Osteocyte (in vitro differentiated cells): ENCODE measurements at regions not wholly inside any gene's neighbourhood (a gene's known extent, or its start where the extent isn't known, plus 50 kb on each side); places are given as distances from the start of the nearest gene placed in this dataset.

Source experiments
- DNase-seq: peaks from one replicate; pipeline ENCODE4 v3.0.0; 2021; ENCODE audit warnings: mixed read lengths; ENCODE audit not compliant: unreplicated experiment; ENCODE audit errors: extremely low spot score
- H3K27ac Mint-ChIP-seq: one replicate; pipeline ENCODE4 v1.8.0; 2021; ENCODE audit warnings: mild to moderate bottlenecking, mixed read lengths; ENCODE audit not compliant: unreplicated experiment
- H3K27me3 Mint-ChIP-seq: one replicate; pipeline ENCODE4 v1.8.0; 2021; ENCODE audit warnings: mixed read lengths; ENCODE audit not compliant: unreplicated experiment
- H3K36me3 Mint-ChIP-seq: one replicate; pipeline ENCODE4 v1.8.0; 2021; ENCODE audit warnings: mixed read lengths; ENCODE audit not compliant: unreplicated experiment
- H3K4me1 Mint-ChIP-seq: one replicate; pipeline ENCODE4 v1.8.0; 2021; ENCODE audit warnings: mixed read lengths; ENCODE audit not compliant: unreplicated experiment
- H3K4me3 Mint-ChIP-seq: one replicate; pipeline ENCODE4 v1.8.0; 2021; ENCODE audit warnings: mild to moderate bottlenecking, moderate library complexity, mixed read lengths; ENCODE audit not compliant: unreplicated experiment
- H3K9me3 Mint-ChIP-seq: one replicate; pipeline ENCODE4 v1.8.0; 2021; ENCODE audit warnings: mixed read lengths; ENCODE audit not compliant: unreplicated experiment
- CTCF ChIP-seq: fragments of 200-600 bp; sonication (generic); IDR thresholded peaks from 2 replicates; pipeline ENCODE4 v1.5.0; 2021; ENCODE audit warnings: antibody characterized with exemption, mild to moderate bottlenecking, moderate library complexity

- TF ChIP-seq CTCF: peak; percentile 64
- Mint-ChIP-seq H3K9me3 (no peaks in the 10 kb centered on the region), H3K36me3 (no peaks in the 10 kb centered on the region), H3K4me1 (peaks cover 34% of the 10 kb centered on the region), H3K27me3 (no peaks in the 10 kb centered on the region), H3K4me3 (no peak overlapping the region), H3K27ac (no peak overlapping the region)
- DNase-seq: no peak
Observed at GRCh38 chr13:85261757-85262346, 537.4 kb downstream of the SLITRK6 start.

- Mint-ChIP-seq H3K9me3 (no peaks in the 10 kb centered on the region), H3K27ac (no peak overlapping the region), H3K4me1 (peaks cover 28% of the 10 kb centered on the region), H3K36me3 (no peaks in the 10 kb centered on the region), H3K27me3 (no peaks in the 10 kb centered on the region), H3K4me3 (no peak overlapping the region)
- no peak for DNase-seq
- TF ChIP-seq CTCF: no peak
Observed at GRCh38 chr13:85260896-85261295, 538.3 kb downstream of the SLITRK6 start.

GRCh38 chr13:85255978-85256377 lies 543.2 kb downstream of the SLITRK6 start:
- DNase-seq: no peak
- TF ChIP-seq CTCF: no peak
- peaks cover 9% of the 10 kb centered on the region for H3K4me1 Mint-ChIP-seq
- no peak overlapping the region for H3K4me3 Mint-ChIP-seq
- no peaks in the 10 kb centered on the region for H3K27me3 Mint-ChIP-seq
- no peaks in the 10 kb centered on the region for H3K36me3 Mint-ChIP-seq
- H3K27ac Mint-ChIP-seq: no peak overlapping the region
- H3K9me3 Mint-ChIP-seq: no peaks in the 10 kb centered on the region

GRCh38 chr13:85254641-85255040 lies 544.6 kb downstream of the SLITRK6 start:
- no peak for TF ChIP-seq CTCF
- Mint-ChIP-seq H3K27me3 (no peaks in the 10 kb centered on the region), H3K4me1 (peaks cover 6% of the 10 kb centered on the region), H3K9me3 (no peaks in the 10 kb centered on the region), H3K4me3 (no peak overlapping the region), H3K36me3 (no peaks in the 10 kb centered on the region), H3K27ac (no peak overlapping the region)
- DNase-seq: no peak

- peaks cover under 1% of the 10 kb centered on the region for H3K4me1 Mint-ChIP-seq
- H3K4me3 Mint-ChIP-seq: no peak overlapping the region
- no peak for DNase-seq
- no peak for TF ChIP-seq CTCF
- H3K27ac Mint-ChIP-seq: no peak overlapping the region
- no peaks in the 10 kb centered on the region for H3K27me3 Mint-ChIP-seq
- H3K9me3 Mint-ChIP-seq: no peaks in the 10 kb centered on the region
- H3K36me3 Mint-ChIP-seq: no peaks in the 10 kb centered on the region
Observed at GRCh38 chr13:85249151-85249550, 550.1 kb downstream of the SLITRK6 start.
